COLO668 (cell line): ENCODE measurements at regions not wholly inside any gene's neighbourhood (a gene's known extent, or its start where the extent isn't known, plus 50 kb on each side); places are given as distances from the start of the nearest gene placed in this dataset.

Experiments
- DNase-seq: peaks from one replicate; lab custom pipeline; 2025; ENCODE audit not compliant: unreplicated experiment; lab: John Stamatoyannopoulos, UW

- DNase-seq, result no peak
Measured at GRCh38 chr2:147712051-147712450, 132.8 kb upstream of the ACVR2A start.

GRCh38 chr2:147711031-147711430 lies 133.8 kb upstream of the ACVR2A start:
- no peak for DNase-seq

- no peak for DNase-seq
Measured at GRCh38 chr2:147709655-147710054, 135.2 kb upstream of the ACVR2A start.

GRCh38 chr2:147703171-147703570 lies 141.7 kb upstream of the ACVR2A start:
- DNase-seq, result no peak

GRCh38 chr2:147698166-147698565 lies 146.7 kb upstream of the ACVR2A start:
- no peak for DNase-seq

GRCh38 chr2:147696426-147696825 lies 148.4 kb upstream of the ACVR2A start:
- DNase-seq, result no peak

GRCh38 chr2:147689220-147689909 lies 155.5 kb upstream of the ACVR2A start:
- no peak for DNase-seq

GRCh38 chr2:147688242-147688641 lies 156.6 kb upstream of the ACVR2A start:
- DNase-seq, result no peak

- no peak for DNase-seq
Measured at GRCh38 chr2:147686365-147686764, 158.5 kb upstream of the ACVR2A start.

GRCh38 chr2:147684903-147685302 lies 159.9 kb upstream of the ACVR2A start:
- no peak for DNase-seq

GRCh38 chr2:147683380-147683779 lies 161.4 kb upstream of the ACVR2A start:
- DNase-seq, result no peak

- no peak for DNase-seq
Measured at GRCh38 chr2:147681093-147681492, 163.7 kb upstream of the ACVR2A start.

- no peak for DNase-seq
Measured at GRCh38 chr2:147679955-147680531, 164.8 kb upstream of the ACVR2A start.

GRCh38 chr2:147679191-147679954 lies 165.5 kb upstream of the ACVR2A start:
- DNase-seq, result no peak

- DNase-seq, result no peak
Measured at GRCh38 chr2:147665105-147665504, 179.7 kb upstream of the ACVR2A start.

GRCh38 chr2:147663962-147664361 lies 180.9 kb upstream of the ACVR2A start:
- DNase-seq, result no peak

GRCh38 chr2:147663153-147663961 lies 181.5 kb upstream of the ACVR2A start:
- DNase-seq, result no peak

- DNase-seq, result no peak
Measured at GRCh38 chr2:147662221-147662620, 182.6 kb upstream of the ACVR2A start.

GRCh38 chr2:147660680-147661079 lies 184.1 kb upstream of the ACVR2A start:
- DNase-seq, result no peak

- DNase-seq, result no peak
Measured at GRCh38 chr2:147659051-147659450, 185.8 kb upstream of the ACVR2A start.
